ENCODE measurements at regions not wholly inside any gene's neighbourhood (a gene's known extent, or its start where the extent isn't known, plus 50 kb on each side); places are given as distances from the start of the nearest gene placed in this dataset.
"Not testable (repeated sequence)": the region's sequence is repeated elsewhere in the genome, so short reads cannot be mapped to it uniquely, and the experiment has no call there.

GRCh38 chr6:167211881-167212712 lies 54.3 kb upstream of the GPR31 start:
- DNase-seq: no peak
- no peak for TF ChIP-seq CTCF (IDR thresholded peaks at IDR 0.05)
- no peak for TF ChIP-seq POLR2A (IDR thresholded peaks at IDR 0.05)
- Histone ChIP-seq H3K9me3 (replicated peaks in 1 of 3) (no peaks in the 10 kb centered on the region), H3K27ac (no peak overlapping the region), H3K4me3 (no peak overlapping the region), H3K36me3 (replicated peaks in 1 of 2) (no peaks in the 10 kb centered on the region), H3K27me3 (peaks cover 6% of the 10 kb centered on the region), H3K4me1 (replicated peaks in 1 of 2) (no peaks in the 10 kb centered on the region)
- intact Hi-C loops (cut with DNase I): no loop called here
- WGBS, 4 donors: 58 to 66% (median 61%) methylated on average over 4 to 7 of the region's 7 CpGs

DNA sequence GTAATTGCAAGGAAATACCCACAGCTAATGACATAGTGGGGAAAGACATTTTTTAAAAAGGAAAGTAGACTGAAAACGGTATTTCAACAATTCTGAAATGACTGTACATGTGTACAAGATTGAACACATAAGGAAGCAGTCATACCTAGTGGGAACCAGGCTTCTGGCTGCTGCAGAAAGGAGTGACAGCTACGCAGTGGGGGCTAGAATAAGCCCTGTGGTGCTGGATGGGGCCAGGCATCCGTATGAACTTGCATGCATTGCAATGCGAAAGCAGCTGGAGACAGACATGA lies 54.9 kb upstream of the GPR31 start:
- DNase-seq: no peak
- Histone ChIP-seq H3K36me3 (replicated peaks in 1 of 2) (no peaks in the 10 kb centered on the region), H3K4me1 (replicated peaks in 1 of 2) (no peaks in the 10 kb centered on the region), H3K9me3 (replicated peaks in 1 of 3) (no peaks in the 10 kb centered on the region), H3K27me3 (peaks cover 6% of the 10 kb centered on the region), H3K27ac (no peak overlapping the region), H3K4me3 (no peak overlapping the region)
- intact Hi-C loops (cut with DNase I): no loop called here
- WGBS, 4 donors: 74 to 80% (median 77%) methylated on average over 4 of the region's 4 CpGs
- TF ChIP-seq CTCF (IDR thresholded peaks at IDR 0.05) (no peak), POLR2A (IDR thresholded peaks at IDR 0.05) (no peak)

DNA sequence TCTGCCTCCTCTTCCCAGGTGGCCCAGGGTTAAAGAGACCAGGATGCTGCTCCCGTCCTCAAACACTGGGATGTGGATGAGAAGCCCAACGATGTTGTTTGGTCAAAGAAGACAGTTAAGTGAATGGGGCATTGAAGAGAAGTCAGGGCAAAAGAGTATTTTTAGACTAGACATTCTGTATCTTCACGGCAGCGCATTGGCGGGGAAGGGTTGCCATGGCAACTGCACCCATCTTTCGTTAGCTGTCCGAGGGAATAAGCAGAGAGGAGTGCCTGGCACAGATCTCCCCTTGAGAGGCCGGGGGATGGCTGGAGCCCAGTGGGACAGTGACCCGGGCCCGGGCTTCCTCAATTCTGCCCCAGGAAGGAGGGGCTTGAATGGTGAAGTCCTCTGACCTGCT lies 56.4 kb upstream of the GPR31 start:
- 37 to 58% (median 42%) methylated on average over 9 to 10 of the region's 10 CpGs for WGBS, 4 donors

DNA sequence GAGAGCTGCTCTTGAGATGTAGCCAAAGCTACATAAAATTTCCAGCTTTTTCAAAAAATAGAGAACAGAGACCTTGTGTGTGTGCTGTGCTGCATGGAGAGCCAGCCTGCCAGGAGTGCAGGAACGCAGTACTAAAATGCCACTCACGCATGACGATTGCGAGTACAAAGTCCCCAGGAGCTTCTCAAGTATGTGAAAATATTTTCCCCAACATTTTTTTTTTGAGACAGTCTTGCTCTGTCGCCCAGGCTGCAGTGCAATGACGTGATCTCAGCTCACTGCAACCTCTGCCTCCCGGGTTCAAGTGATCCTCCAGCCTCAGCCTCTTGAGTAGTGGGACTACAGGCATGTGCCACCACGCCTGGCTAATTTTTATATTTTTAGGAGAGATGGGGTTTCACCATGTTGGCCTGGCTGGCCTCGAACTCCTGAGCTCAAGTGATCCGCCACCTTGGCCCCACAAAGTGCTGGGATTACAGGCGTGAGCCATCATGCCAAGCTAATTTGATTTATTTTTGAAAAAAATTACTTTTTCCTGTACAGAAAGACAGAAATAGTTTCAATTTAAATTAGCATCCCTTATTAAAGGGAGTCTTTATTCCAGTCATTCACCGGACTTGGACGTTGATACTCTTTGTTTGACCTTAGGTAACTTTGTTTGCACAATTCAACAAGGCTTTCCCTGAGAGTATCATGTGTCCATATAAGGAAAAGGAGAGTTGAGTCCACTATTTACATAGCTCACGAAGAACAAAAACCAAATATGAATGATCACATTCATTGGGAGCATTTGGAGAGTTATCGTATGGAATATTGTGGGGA lies 57.9 kb upstream of the GPR31 start:
- H3K9me3 ChIP-seq (replicated peaks in 1 of 3); H3K27ac ChIP-seq; H3K36me3 ChIP-seq (replicated peaks in 1 of 2); H3K4me1 ChIP-seq (replicated peaks in 1 of 2); DNase-seq; intact Hi-C loops (cut with DNase I); H3K4me3 ChIP-seq; H3K27me3 ChIP-seq: not testable (repeated sequence)
- 37 to 79% (median 54%) methylated on average over 12 to 15 of the region's 15 CpGs for WGBS, 4 donors

More for the DNA sequence above, 56.4 kb upstream of the GPR31 start:
- DNase-seq: no peak
- Histone ChIP-seq H3K27me3 (peaks cover 5% of the 10 kb centered on the region), H3K27ac (no peak overlapping the region), H3K36me3 (replicated peaks in 1 of 2) (no peaks in the 10 kb centered on the region), H3K9me3 (replicated peaks in 1 of 3) (no peaks in the 10 kb centered on the region), H3K4me1 (replicated peaks in 1 of 2) (no peaks in the 10 kb centered on the region), H3K4me3 (no peak overlapping the region)
- no peak for TF ChIP-seq POLR2A (IDR thresholded peaks at IDR 0.05)
- no peak for TF ChIP-seq CTCF (IDR thresholded peaks at IDR 0.05)
- intact Hi-C loops (cut with DNase I): no loop called here

GRCh38 chr6:167216390-167217050 lies 58.7 kb upstream of the GPR31 start:
- H3K27me3 ChIP-seq; DNase-seq; H3K4me3 ChIP-seq; H3K9me3 ChIP-seq (replicated peaks in 1 of 3); H3K27ac ChIP-seq; H3K4me1 ChIP-seq (replicated peaks in 1 of 2); intact Hi-C loops (cut with DNase I); H3K36me3 ChIP-seq (replicated peaks in 1 of 2): not testable (repeated sequence)
- WGBS, 4 donors: 61 to 77% (median 69%) methylated on average over 11 to 15 of the region's 15 CpGs

DNA sequence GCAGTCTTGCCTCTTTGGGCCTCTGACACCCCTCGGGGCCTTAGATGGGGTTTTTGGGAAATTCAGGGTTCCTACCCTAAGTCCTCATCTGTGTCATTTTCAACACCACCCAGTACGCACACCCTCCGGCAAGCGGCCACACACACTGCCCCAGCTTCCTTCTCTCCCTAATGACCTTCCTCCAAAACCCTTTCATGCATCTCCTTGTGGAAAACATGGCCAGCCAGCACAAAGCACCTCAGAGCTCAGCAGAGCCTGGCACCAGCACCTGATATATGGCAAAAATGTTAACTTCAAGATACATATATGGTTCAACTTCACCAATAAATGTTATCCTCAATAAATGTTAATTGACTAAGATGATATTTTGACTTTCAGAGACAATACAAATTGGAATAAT lies 59.3 kb upstream of the GPR31 start:
- WGBS, 4 donors: 76 to 90% (median 83%) methylated on average over 4 of the region's 4 CpGs
- intact Hi-C loops (cut with DNase I); H3K4me3 ChIP-seq: not testable (repeated sequence)

More for the DNA sequence above, 59.3 kb upstream of the GPR31 start:
- H3K27me3 ChIP-seq; DNase-seq; H3K27ac ChIP-seq; H3K9me3 ChIP-seq (replicated peaks in 1 of 3); H3K36me3 ChIP-seq (replicated peaks in 1 of 2); H3K4me1 ChIP-seq (replicated peaks in 1 of 2): not testable (repeated sequence)
